Tibial artery (tissue), 4 donors: ENCODE measurements at regions not wholly inside any gene's neighbourhood (a gene's known extent, or its start where the extent isn't known, plus 50 kb on each side); places are given as distances from the start of the nearest gene placed in this dataset.

Experiments
- DNase-seq, 2 donors: peaks; one replicate each; pipeline ENCODE4 v3.0.0-alpha.2; 2019
- H3K27ac ChIP-seq, 2 donors: fragments of 200-600 bp; sonication (generic) in 1 of 2; 1 replicate in 1 of 2; 2 replicates in 1 of 2; pipeline ENCODE4 v1.5.1; 2018 to 2019; ENCODE audit warnings: mild to moderate bottlenecking in 1 of 2
- H3K27me3 ChIP-seq, 2 donors: fragments of 200-600 bp; sonication (generic) in 1 of 2; one replicate each; pipeline versions ENCODE4 v1.5.1 to v1.6.0; 2016 to 2019
- H3K36me3 ChIP-seq, 3 donors: fragments of 200-600 bp; sonication (generic) in 2 of 3; one replicate each; pipeline ENCODE4 v1.5.1; 2016 to 2019; ENCODE audit warnings: mild to moderate bottlenecking in 2 of 3
- H3K4me1 ChIP-seq, 4 donors: fragments of 200-600 bp; sonication (generic) in 2 of 4; 1 replicate in 3 of 4; 2 replicates in 1 of 4; pipeline ENCODE4 v1.5.1; 2016 to 2019
- H3K4me3 ChIP-seq, 2 donors: fragments of 200-600 bp; sonication (generic) in 1 of 2; 1 replicate in 1 of 2; 2 replicates in 1 of 2; pipeline ENCODE4 v1.5.1; 2018 to 2019; ENCODE audit warnings: mild to moderate bottlenecking in 2 of 2
- H3K9me3 ChIP-seq, 3 donors: fragments of 200-600 bp; sonication (generic) in 1 of 3; one replicate each; pipeline ENCODE4 v1.5.1; 2016 to 2019
- intact Hi-C: fragments of 100-400 bp; cut with DNase I; formaldehyde crosslinking; loops from one replicate; pipeline ENCODE4 v1.15.0; 2023; ENCODE audit warnings: low total_unique reads
- TF ChIP-seq, protein P1 (sequence below), 2 experiments: fragments of 200-600 bp in 1 of 2; fragments of 450-650 bp in 1 of 2; IDR thresholded peaks; one replicate each; pipeline ENCODE4 v1.5.1; 2017 to 2019; ENCODE audit warnings: antibody characterized with exemption in 2 of 2, mild to moderate bottlenecking in 1 of 2, moderate library complexity in 1 of 2

DNA sequence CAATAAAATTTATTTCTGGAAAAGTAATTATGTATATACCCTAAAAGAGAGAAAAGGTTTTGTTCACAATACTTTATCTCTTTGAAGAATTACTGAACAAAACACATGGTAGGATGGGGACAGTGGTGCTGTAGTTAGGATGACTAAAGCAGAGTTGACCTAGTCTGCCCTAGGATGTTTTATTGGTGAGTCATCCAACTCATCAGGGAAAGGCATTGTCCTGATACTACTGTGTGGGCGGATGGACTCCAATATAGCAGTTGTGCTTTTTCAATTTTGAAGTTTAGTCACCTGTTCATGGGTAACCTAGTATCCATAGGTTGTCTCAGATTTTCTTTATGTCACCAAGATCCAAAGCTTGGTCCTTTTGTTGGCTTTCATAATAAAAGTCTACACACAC is 53.3 kb upstream of the EYS start:
- H3K36me3 ChIP-seq: no peaks in the 10 kb centered on the region
- H3K4me1 ChIP-seq: no peaks in the 10 kb centered on the region
- H3K9me3 ChIP-seq: no peaks in the 10 kb centered on the region
- DNase-seq: no peak
- no peaks in the 10 kb centered on the region for H3K27me3 ChIP-seq
- H3K4me3 ChIP-seq: no peak overlapping the region
- no peak overlapping the region for H3K27ac ChIP-seq
- TF ChIP-seq, protein P1, sequence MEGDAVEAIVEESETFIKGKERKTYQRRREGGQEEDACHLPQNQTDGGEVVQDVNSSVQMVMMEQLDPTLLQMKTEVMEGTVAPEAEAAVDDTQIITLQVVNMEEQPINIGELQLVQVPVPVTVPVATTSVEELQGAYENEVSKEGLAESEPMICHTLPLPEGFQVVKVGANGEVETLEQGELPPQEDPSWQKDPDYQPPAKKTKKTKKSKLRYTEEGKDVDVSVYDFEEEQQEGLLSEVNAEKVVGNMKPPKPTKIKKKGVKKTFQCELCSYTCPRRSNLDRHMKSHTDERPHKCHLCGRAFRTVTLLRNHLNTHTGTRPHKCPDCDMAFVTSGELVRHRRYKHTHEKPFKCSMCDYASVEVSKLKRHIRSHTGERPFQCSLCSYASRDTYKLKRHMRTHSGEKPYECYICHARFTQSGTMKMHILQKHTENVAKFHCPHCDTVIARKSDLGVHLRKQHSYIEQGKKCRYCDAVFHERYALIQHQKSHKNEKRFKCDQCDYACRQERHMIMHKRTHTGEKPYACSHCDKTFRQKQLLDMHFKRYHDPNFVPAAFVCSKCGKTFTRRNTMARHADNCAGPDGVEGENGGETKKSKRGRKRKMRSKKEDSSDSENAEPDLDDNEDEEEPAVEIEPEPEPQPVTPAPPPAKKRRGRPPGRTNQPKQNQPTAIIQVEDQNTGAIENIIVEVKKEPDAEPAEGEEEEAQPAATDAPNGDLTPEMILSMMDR (IDR thresholded peaks at IDR 0.05): no peak
- intact Hi-C loops: no loop called here
